GM12865 (cell line): ENCODE measurements at regions not wholly inside any gene's neighbourhood (a gene's known extent, or its start where the extent isn't known, plus 50 kb on each side); places are given as distances from the start of the nearest gene placed in this dataset.

Source experiments
- DNase-seq: peaks from one replicate; pipeline ENCODE4 v3.0.0; 2010; ENCODE audit warnings: low read depth
- H3K4me3 ChIP-seq: 2 replicates; pipeline ENCODE4 v1.5.1; 2011; ENCODE audit warnings: mild to moderate bottlenecking, low read depth, low read length, control low read depth
- CTCF ChIP-seq: IDR thresholded peaks from 2 replicates; pipeline ENCODE4 v1.5.1; 2011; ENCODE audit warnings: low read length, control low read depth, low read depth, inconsistent platforms; ENCODE audit not compliant: insufficient read depth; ENCODE audit errors: missing control alignments

GRCh38 chr10:28426392-28427159, 106.3 kb upstream of the WAC start:
- no peak overlapping the region for H3K4me3 ChIP-seq
- DNase-seq, result no peak
- TF ChIP-seq CTCF, result no peak

- no peak for DNase-seq
- H3K4me3 ChIP-seq, result no peak overlapping the region
- TF ChIP-seq CTCF, result no peak
Observed at GRCh38 chr10:28427376-28427775, 105.5 kb upstream of the WAC start.

- no peak for DNase-seq
- no peak overlapping the region for H3K4me3 ChIP-seq
- no peak for TF ChIP-seq CTCF
Observed at GRCh38 chr10:28429045-28429444, 103.9 kb upstream of the WAC start.

- TF ChIP-seq CTCF, result no peak
- H3K4me3 ChIP-seq, result no peak overlapping the region
- peak; percentile 4 for DNase-seq
Observed at GRCh38 chr10:28429573-28430216, 103.2 kb upstream of the WAC start.

GRCh38 chr10:28431139-28431538, 101.8 kb upstream of the WAC start:
- no peak for DNase-seq
- H3K4me3 ChIP-seq, result no peak overlapping the region
- TF ChIP-seq CTCF, result no peak

DNA sequence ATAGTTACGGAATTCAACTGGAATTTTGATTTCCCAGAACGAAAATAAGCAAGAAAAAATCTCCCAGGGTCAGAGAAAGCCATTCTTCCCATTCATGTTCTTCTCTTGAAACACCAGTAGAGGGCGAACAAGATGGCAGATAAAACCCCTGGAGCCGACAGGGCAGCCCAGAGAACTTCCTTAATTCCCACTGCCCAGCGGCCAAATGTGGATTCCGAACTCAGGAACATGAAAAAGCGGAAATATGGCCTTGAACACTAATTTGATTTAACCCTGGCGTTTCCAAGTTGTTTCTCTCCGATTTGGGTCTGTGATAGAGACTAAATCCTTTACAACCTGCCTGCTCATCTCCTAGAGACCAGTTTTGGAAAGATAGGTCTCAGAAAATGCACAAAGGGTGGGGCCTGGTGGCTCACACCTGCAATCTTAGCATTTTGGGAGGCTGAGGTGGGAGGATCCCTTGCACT, 100.7 kb upstream of the WAC start:
- TF ChIP-seq CTCF, result peak; percentile 68
- peak; percentile 47 for DNase-seq
- H3K4me3 ChIP-seq, result no peak overlapping the region
